Type B pancreatic cell (in vitro differentiated cells): ENCODE measurements at regions not wholly inside any gene's neighbourhood (a gene's known extent, or its start where the extent isn't known, plus 50 kb on each side); places are given as distances from the start of the nearest gene placed in this dataset.

Experiments
- DNase-seq: peaks from one replicate; pipeline ENCODE4 v3.0.0; 2021; ENCODE audit warnings: mixed read lengths; ENCODE audit not compliant: unreplicated experiment; ENCODE audit errors: extremely low spot score
- H3K27ac Mint-ChIP-seq: 2 replicates; pipeline ENCODE4 v1.8.0; 2021; ENCODE audit warnings: mild to moderate bottlenecking, mixed read lengths
- H3K27me3 Mint-ChIP-seq: 2 replicates; pipeline ENCODE4 v1.8.0; 2021; ENCODE audit warnings: mixed read lengths
- H3K36me3 Mint-ChIP-seq: 2 replicates; pipeline ENCODE4 v1.8.0; 2021; ENCODE audit warnings: mixed read lengths
- H3K4me1 Mint-ChIP-seq: one replicate; pipeline ENCODE4 v1.8.0; 2021; ENCODE audit warnings: mixed read lengths; ENCODE audit not compliant: unreplicated experiment
- H3K4me3 Mint-ChIP-seq: 2 replicates; pipeline ENCODE4 v1.8.0; 2021; ENCODE audit warnings: mild to moderate bottlenecking, mixed read lengths
- H3K9me3 Mint-ChIP-seq: 2 replicates; pipeline ENCODE4 v1.8.0; 2021; ENCODE audit warnings: mixed read lengths
- TF ChIP-seq, protein P1 (sequence below): fragments of 200-600 bp; sonication (generic); conservative IDR thresholded peaks from 2 replicates; pipeline ENCODE4 v1.5.0; 2021; ENCODE audit warnings: antibody characterized with exemption, mild to moderate bottlenecking

DNA sequence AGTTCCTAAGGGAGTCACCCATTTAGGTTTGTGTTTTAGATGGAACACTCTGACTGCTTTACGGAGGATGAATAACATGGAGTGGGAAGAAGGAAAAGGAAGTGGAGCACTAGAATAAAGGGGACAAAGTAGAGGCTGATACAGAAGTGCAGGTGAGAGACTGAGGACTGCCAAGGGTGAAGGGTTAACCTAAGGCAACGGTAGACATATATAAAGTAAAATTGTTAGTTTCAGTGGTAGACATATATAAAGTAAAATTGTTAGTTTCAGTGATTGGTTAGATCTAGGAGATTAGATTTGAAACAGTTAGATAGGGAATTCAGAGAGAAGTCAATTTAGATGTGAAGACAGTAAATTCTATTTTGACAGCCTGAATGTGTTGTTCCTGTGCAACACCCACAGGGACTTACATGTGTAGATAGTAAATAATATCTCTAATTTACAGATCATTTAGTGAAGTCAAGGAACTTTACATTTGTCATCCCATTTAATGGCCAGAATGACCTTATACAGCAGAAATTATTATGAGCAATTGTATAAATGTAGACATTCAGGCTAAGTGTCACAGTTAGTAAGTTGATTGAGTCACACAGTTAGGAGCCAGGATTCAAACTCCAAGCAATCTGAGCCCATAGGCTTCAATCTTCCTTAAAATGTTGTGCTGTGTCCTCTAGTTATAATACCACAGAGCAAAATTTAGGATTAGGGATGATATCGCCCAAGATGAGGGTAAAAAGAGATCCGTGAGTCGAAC, 270.8 kb upstream of the UBE2E3 start:
- TF ChIP-seq, protein P1, sequence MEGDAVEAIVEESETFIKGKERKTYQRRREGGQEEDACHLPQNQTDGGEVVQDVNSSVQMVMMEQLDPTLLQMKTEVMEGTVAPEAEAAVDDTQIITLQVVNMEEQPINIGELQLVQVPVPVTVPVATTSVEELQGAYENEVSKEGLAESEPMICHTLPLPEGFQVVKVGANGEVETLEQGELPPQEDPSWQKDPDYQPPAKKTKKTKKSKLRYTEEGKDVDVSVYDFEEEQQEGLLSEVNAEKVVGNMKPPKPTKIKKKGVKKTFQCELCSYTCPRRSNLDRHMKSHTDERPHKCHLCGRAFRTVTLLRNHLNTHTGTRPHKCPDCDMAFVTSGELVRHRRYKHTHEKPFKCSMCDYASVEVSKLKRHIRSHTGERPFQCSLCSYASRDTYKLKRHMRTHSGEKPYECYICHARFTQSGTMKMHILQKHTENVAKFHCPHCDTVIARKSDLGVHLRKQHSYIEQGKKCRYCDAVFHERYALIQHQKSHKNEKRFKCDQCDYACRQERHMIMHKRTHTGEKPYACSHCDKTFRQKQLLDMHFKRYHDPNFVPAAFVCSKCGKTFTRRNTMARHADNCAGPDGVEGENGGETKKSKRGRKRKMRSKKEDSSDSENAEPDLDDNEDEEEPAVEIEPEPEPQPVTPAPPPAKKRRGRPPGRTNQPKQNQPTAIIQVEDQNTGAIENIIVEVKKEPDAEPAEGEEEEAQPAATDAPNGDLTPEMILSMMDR: no peak
- no peak for DNase-seq
- Mint-ChIP-seq H3K4me1 (no peaks in the 10 kb centered on the region), H3K4me3 (no peak overlapping the region), H3K9me3 (peaks cover 5% of the 10 kb centered on the region), H3K36me3 (no peaks in the 10 kb centered on the region), H3K27me3 (no peaks in the 10 kb centered on the region), H3K27ac (no peak overlapping the region)

DNA sequence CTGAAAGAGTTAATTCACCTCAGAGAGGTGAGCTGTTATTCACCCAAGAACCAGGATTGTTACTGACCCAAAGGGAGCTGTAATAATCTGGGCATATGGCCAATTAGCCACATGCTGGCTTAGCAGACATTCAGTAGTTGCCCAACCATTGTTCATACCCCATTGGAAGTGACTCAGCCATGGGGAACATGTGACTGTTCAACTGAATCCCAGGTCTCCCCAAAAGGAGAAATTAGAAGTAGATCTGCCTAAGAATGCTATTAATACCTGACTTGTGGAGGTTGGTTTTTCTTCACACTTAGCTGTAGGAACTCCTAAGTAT, 272.6 kb upstream of the UBE2E3 start:
- no peaks in the 10 kb centered on the region for H3K36me3 Mint-ChIP-seq
- no peak for DNase-seq
- TF ChIP-seq, protein P1: no peak
- peaks cover 2% of the 10 kb centered on the region for H3K9me3 Mint-ChIP-seq
- H3K27me3 Mint-ChIP-seq: no peaks in the 10 kb centered on the region
- H3K4me1 Mint-ChIP-seq: no peaks in the 10 kb centered on the region
- no peak overlapping the region for H3K27ac Mint-ChIP-seq
- no peak overlapping the region for H3K4me3 Mint-ChIP-seq

DNA sequence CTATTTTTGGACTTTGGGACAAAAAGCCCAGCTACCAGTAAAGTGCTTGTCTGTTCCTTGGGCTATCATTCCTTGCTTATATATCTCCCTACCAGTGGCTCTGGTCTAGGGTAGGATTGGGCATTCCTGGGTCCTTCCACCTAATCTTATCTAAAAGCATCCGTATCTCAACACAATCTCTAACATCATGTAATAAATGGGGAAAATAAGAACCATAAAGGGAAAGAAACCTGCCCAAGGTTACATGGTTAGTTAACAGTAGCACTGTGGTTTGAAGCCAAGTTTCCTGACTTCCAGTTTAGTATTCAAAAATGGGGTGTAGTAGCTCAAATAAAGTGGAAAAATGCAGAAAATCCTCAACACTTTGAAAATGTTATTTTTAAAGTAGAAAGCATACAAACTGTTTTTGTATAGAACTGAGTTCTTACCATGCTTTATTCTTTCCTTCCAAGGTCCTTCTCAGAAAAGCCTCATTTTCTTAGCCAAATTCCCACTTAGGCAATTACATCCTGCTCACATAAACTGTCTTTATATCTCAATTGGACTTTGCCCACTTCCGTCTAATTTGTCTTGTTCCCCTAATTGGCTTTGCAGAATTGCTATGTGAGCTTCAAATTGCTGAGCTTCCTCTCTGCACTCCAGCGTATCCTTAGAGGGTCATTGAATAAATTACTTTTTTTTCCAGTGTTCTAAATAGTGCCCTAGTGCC, 273.1 kb upstream of the UBE2E3 start:
- Mint-ChIP-seq H3K27me3 (no peaks in the 10 kb centered on the region), H3K9me3 (no peaks in the 10 kb centered on the region), H3K27ac (no peak overlapping the region), H3K4me3 (no peak overlapping the region), H3K36me3 (no peaks in the 10 kb centered on the region), H3K4me1 (no peaks in the 10 kb centered on the region)
- no peak for DNase-seq
- TF ChIP-seq, protein P1: no peak

DNA sequence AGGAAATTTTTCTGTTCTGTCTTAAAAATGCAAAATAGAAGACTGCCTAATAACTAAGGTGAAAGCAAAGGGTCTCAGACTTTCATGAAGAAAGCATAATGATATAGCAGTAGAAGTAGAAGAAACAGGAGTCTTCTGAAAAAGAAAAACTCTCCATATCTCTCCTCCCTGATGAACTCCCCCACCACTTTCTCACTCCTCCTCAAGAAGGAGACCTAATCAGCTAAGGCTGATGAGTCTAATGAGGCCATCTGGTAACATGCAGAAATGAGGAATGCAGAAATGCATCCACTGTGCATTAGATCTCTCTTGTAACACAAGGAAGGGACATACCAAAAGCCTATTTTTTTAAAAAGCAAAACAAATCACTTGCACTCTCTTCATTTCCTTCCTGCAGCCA, 273.7 kb upstream of the UBE2E3 start:
- Mint-ChIP-seq H3K9me3 (no peaks in the 10 kb centered on the region), H3K27me3 (no peaks in the 10 kb centered on the region), H3K36me3 (no peaks in the 10 kb centered on the region), H3K4me3 (no peak overlapping the region), H3K27ac (no peak overlapping the region), H3K4me1 (no peaks in the 10 kb centered on the region)
- TF ChIP-seq, protein P1: no peak
- no peak for DNase-seq

DNA sequence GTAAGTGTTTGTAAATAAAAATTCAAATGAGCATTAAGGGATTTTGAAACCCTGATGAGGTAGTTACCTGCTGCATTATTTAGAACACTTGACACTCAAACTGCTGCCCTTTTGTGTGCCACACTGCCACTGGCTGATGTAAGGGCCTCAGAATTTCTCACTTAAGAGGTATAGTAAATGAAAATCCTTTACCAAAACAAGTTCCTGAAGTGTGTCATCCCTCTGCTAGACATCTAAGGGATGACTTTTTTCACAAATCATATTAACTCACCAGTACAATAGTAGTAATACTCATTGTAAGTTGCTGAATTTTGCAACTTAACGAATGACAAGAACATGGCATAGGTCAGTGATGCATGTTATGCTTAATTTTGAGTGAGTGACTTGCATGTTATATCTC, 274.9 kb upstream of the UBE2E3 start:
- no peaks in the 10 kb centered on the region for H3K36me3 Mint-ChIP-seq
- no peaks in the 10 kb centered on the region for H3K9me3 Mint-ChIP-seq
- H3K4me1 Mint-ChIP-seq: no peaks in the 10 kb centered on the region
- DNase-seq: no peak
- no peaks in the 10 kb centered on the region for H3K27me3 Mint-ChIP-seq
- H3K4me3 Mint-ChIP-seq: no peak overlapping the region
- TF ChIP-seq, protein P1: no peak
- no peak overlapping the region for H3K27ac Mint-ChIP-seq
